ENCODE measurements at regions not wholly inside any gene's neighbourhood (a gene's known extent, or its start where the extent isn't known, plus 50 kb on each side); places are given as distances from the start of the nearest gene placed in this dataset.

DNA sequence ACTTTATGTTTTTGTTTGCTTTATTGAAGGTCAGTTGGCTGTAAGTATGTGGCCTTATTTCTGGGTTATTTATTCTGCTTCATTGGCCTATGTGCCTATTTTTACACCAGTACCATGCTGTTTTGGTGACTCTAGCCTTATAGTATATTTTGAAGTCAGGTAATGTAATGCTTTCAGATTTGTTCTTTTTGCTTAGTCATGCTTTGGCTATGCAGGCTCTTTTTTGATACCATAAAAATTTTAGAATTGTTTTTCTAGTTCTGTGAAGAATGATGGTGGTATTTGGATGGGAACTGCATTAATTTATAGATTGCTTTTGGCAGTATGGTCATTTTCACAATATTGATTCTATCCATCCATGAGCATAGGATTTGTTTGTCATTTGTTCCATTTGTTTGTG, 63.5 kb upstream of the TTC14 start:
- DNase-seq (ENCODE audit: low read depth): no peak

DNA sequence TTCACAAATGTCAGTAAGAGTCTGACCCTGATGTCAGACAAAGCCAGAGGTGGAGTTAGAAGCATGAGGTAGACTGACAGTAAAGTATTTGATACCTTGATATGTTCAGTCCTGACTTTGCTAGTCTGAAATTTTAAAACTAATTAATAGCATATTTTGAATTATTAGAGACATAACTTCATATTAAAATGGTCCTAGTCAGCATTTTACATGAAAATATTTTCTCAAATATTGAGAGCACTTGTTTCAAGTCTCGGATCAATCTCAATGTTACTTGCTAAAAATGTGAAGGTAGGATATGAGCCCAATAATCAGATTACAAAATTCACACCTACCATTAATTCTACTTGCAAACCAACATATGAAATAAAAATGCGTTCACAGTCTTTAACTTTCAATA, 58.1 kb upstream of the TTC14 start:
- DNase-seq (ENCODE audit: low read depth): no peak

DNA sequence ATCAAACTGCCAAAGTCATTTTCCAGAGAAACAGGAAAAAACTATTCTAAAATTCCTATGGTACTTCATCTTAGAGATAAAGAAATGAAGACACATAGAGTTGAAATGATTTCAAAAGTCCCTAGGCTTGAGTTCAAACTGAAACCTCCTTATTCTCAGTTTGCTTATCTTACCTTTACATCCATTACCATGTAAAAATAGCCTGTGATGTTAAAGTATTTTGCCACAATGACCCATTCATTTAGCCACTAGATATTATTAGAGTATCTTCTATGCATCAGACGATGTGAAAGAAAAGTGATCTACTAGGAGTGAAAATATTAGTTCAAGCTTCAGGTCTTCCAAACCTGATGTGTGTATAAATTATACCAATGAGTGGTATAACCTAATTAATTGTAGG, 55.1 kb upstream of the TTC14 start:
- no peak for DNase-seq (ENCODE audit: low read depth)

DNA sequence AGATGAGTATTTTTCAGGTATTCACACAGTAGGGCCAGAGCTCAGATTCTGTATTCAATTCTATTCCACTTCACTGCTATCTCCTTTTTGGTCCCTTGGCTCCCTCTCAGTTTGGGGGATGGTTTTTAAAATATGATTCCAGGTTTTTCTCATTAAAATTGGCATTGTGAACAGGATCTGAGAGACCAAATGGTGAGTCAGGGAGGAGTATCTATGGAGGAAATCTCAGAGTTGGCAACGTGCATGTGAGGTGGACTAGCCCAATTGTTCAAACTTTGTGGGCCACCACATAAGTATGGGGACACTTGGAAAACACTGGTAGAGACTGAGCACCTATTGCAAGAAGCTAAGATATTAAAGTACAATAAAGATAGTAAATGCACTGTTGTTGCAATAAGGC, 53.9 kb upstream of the TTC14 start:
- no peak for DNase-seq (ENCODE audit: low read depth)
